NCI-H1417 (cell line): ENCODE measurements at regions not wholly inside any gene's neighbourhood (a gene's known extent, or its start where the extent isn't known, plus 50 kb on each side); places are given as distances from the start of the nearest gene placed in this dataset.
"Not testable (repeated sequence)": the region's sequence is repeated elsewhere in the genome, so short reads cannot be mapped to it uniquely, and the experiment has no call there.

Experiments used
- DNase-seq, 3 experiments: peaks; one replicate each; lab custom pipeline; 2025; lab: John Stamatoyannopoulos, UW

DNA sequence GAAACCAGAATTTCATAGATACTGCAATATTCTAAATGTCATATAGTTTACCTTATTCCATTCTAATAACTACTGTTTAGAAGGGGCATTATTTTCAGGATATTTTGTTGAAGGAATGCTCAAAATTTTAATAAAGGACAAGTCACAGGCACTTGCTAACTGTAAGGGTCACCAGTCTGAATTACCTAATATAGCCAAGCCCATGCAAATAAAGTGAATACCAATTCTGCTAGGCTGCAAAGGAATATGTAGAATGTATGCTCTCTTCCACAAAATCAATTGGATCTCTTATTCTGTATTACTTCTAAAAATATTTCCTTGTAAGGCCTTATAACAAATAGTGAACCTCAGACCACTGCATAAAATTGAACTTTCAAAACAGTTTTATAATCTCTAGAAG lies 52.3 kb upstream of the FAT4 start:
- DNase-seq = no peak

DNA sequence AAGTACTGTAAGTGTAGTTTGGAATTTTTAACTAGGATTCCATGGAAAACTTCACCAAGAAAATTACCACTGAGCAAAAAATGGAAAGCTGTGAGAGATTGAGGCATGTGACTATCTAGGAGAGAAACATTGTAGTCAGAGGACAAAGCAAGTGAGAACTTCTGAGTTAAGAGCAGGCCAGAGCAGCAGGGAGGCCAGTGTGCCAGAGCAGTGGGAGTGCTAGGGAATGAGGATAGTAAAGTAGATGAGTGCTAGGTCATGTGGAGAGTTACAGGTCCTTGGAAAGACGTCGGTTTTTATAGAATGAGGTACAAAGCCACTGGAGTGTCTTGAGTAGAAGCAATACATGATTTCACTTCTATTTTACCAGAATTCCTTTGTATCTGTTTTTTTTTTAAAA lies 52.7 kb upstream of the FAT4 start:
- DNase-seq = no peak

DNA sequence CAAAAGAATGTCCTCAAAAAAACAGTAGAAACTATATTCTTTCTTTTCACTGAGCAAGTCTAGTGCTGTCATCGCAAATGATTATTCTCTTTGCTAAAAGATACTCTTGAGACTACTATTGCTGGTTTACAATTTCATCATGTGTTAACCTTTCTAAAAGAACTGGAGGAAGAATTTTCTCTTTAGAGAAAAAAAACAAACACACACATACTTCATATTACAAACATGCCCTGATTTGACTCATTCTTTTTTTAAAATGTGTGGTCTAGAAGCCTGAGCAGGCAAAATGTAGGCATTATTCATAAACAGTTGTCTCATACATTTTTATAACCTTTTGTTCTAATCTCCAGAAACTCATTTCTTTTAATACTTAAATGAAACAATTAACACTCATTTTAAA lies 60.6 kb upstream of the FAT4 start:
- no peak for DNase-seq

DNA sequence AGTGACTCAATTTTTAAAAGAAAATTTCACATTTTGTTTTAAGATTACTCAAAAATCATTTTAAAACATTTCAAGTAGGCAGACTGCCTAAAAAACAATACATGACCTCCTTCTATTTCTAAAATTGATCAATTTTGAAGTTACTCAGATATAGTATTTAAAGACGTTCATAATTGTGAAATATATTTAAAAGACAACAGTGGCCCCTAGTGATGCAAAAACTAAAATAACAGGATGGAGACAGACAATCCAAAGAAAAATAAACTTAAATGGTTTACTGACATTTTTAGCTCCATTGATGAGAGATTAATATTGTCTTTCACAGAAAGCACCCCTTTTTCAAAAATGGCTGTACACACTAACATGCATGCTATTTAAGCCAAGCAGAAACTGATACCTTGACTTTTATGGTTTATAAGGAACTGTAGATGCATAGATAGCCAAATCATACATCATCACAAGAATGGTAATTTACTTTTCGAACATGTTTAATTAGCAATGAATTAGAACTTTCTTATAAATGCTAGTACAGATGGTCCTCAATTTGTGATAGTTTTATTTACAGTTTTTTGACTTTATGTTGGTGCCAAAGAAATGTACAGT lies 69.8 kb upstream of the FAT4 start:
- peak in 1 of 3 experiments; percentile 52 for DNase-seq

DNA sequence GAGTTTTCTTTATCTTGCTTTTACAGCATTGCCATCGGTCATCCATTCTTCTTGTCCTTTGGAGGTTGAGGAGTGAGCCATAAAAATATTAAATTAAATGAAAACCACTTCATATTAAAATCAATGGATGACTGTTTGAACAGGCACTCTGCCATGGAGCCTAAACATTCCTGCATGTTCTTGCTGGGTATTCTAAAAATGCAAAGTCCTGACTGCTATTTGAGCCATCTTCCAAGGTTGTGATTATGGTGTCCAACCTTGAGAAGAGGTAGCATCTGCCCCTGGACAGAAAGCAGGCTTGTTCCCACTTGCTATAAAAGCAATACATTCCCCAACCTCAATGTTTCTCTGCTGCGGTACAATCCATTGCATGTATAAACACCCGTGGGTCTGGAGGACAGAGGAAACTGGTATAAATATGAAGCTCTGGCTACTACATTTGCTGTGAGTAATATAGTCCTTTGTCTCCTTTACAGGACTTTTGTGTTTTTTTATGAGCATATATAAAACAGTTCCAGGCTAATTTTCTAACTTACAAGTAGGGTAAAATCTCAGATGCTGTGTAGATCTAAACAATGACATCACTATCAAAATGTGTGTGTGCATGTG lies 70.9 kb upstream of the FAT4 start:
- DNase-seq = no peak

DNA sequence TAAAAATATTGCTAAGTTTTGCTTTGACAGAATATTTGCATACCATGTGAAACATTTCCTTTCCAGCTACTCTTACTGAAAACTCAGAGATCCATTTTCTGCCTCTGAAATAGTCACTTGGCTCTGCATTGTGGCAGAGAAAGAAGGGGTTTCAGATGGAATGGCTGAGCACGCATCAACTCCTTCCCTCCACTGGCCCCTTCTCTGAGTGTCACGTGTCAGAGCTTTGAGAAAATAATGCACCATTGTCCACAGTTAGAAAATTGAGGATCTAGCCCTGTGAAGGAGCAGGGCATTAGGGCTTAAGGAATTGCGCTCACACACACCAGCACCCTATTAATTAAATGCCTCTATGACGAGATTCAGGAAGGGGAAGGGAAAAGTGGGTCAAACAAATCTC lies 78.8 kb upstream of the FAT4 start:
- DNase-seq = no peak

DNA sequence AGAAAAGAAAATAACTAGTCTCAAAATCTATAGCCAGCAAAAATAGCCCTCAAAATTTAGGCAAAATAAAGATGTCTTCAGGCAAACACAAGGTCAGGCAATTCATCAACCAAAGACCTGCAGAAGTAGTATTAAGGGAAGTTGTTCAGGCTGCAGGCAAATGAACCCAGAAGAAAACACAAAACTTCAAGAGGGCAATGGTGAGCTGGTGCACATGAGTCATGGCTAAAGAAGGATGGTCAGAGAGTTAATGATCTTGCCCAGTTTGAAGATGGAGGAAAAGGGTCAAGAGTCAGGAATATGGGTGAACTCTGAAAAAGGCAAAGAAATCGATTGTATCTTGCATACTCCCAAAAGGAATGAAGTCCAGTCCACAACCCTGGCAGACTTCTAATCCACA lies 83.1 kb upstream of the FAT4 start:
- DNase-seq = no peak

DNA sequence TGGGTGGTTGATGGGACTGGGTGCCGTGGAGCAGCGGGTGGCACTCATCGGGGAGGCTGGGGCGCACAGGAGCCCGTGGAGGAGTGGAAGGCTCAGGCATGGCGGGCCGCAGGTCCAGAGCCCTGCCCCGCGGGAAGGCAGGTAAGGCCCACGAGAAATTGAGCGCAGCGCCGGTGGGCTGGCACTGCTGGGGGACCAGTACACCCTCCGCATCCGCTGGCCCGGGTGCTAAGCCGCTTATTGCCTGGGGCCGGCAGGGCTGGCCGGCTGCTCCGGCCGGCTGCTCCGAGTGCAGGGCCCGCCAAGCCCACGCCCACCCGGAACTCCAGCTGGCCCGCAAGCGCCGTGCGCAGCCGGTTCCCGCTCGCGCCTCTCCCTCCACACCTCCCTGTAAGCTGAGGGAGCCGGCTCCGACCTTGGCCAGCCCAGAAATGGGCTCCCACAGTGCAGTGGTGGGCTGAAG lies 85.1 kb upstream of the FAT4 start:
- no peak for DNase-seq

DNA sequence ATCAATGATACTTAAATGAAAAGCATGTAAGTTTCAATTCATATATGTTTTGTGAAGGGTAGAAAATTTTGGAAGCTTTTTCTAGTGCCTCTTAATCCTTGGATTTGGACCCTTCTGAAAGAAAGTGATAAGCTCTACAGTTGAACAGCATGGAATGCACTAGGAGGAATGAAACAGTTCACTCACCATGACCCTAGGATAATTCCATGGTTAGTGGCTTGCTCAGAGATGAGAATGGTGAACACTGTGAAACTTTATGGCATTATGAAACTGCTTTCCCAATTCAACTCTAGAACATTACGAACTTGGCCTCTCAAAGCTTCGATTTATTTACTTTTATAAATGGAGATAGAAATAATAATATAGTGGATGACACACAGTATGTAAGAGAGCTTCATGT lies 88.9 kb upstream of the FAT4 start:
- no peak for DNase-seq

DNA sequence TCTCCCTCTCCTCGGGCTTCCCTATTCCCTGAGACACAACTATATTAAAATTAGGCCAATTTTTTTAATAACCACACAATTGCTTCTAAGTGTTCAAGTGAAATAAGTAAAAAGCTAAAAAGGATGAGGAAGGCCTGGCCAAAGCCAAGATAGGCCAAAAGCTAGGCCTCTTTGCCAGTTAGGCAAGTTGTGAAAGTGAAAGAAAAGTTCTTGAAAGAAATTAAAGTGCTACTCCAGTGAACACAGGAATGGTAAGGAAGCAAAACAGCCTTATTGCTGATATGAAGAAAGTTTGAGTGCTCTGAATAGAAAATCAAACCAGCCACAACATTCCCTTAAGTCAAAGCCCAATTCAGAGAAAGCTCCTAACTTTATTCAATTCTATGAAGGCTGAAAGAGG lies 114.2 kb upstream of the FAT4 start:
- DNase-seq = no peak

DNA sequence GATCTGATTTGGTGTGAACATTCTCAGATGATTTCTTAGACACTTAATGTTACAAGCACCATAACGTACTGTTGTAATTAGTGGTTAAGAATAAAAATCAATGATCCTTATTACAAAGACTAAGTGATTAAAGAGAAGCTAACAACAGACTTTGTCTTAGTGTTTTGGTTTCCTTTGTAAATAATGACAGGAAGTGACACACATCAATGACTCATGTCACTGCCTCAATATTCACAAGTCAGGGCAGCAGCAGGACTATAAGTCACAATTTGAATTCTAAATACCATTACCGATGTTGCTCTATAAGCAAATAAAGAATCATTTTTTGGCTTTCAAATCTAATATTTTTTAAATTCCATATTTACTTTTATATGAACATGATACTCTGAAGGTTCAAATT lies 115.8 kb upstream of the FAT4 start:
- DNase-seq = peak in 1 of 3 experiments; percentile 37

DNA sequence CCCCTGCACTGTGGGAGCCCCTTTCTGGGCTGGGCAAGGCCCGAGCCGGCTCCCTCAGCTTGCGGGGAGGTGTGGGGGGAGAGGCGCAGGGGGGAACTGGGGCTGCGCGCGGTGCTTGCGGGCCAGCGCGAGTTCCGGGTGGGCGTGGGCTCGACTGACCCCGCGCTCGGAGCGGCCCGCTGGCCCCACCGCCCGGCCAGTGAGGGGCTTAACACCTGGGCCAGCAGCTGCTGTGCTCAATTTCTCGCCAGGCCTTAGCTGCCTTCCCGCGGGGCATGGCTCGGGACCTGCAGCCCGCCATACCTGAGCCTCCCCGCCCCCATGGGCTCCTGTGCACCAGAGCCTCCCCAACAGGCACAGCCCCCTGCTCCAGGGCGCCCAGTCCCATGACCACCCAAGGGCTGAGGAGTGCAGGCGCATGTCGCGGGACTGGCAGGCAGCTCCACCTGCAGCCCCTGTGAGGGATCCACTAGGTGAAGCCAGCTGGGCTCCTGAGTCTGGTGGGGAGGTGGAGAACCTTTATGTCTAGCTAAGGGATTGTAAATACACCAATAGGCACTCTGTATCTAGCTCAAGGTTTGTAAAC lies 122.8 kb upstream of the FAT4 start:
- not testable (repeated sequence) for DNase-seq

DNA sequence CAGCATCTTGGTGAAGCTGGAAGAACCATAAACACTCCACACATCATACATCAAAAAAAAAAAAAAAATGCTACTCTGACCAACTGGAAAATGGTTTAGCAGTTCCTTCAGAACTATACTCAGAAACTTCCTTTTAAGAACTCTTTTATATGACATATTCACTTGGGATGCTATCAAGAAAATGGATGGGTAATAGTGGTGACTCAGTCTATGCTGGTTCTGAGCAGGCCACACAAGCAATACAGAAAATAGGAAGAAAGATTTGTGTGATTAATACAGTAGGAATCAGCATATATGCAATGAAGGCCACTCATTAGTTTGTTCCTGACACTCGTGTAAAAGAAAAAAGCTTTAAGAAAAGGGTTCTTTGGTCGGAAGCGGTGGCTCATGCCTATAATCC lies 123.5 kb upstream of the FAT4 start:
- DNase-seq = no peak

DNA sequence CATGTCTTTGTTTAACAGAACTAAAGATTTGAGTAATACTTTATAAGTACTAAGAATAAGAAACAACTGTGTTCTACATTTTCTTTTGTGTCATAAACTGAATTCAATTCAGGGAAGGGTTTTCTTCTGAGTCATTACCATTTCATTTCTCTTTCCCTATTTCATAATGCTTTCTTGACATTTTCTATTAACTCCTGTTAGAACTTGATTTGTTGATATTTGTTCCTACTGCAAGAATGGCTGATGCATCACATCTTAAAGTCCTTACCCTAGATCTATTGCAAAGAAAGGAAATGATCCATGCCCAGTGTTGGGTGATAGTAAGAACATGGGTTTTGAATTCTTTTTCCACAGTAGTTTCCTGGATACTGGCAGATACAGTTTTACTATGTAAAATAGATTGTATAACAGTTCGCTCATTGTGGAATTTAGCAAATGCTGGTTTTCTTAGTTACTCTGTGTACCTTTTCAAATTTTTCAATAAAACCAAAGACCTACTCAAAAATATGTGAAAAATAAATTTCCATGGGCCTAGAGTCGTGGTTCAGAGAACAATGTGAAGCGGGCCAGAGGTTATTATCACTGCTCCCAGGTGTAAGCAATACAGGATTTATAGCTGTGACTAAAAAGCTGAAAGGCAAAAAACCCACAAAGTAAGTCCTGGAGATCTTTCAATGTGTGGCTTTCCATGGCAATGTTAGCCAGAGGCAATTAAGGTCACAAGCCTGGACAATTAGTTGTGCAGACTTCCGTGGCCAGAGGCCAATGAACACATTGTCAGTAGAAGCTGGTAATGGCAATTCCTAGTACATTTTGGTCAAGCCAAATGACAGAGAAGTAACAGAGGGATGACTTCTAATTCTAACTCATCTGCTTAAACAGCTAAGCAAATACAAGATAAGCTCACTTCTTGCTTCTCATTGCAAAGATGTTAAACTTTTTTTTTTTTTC lies 127.3 kb upstream of the FAT4 start:
- DNase-seq = no peak

DNA sequence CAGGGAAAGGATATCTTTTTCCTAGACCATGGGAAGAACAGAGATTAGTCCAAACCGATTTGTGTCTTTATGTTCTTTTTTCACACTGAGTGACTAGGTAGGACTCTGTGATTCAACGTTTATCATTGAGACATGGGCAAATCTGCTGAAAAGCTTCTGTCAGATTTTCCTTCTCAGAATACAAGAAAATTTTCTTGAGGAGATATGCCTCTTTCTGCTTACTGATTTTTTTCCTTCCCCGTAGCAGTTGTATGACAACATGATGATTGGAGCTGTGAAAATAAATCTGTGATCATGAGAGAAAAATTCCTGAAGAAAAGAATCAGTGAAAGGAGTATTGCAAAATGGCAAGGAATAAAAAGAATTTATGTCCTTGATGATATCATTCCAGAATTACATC lies 130.6 kb upstream of the FAT4 start:
- DNase-seq = no peak

DNA sequence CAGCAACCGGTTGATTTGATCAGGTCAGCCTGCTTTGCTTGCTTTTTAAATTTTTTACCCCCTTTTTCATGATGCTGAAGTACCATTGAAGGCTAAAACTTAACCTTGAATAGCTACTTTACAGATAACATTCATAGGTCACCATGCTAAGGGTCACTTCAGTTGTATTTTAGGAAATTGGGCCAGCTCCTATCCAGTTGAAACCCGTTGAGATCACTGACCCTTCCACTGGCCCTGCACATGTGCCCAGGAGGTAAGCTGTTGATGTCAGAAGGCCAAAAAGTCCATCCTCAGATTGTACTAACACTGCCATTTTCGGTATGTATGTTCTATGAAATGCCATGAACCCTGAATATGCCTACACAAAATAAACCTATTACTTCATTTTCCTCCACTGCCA lies 133.0 kb upstream of the FAT4 start:
- DNase-seq = no peak

DNA sequence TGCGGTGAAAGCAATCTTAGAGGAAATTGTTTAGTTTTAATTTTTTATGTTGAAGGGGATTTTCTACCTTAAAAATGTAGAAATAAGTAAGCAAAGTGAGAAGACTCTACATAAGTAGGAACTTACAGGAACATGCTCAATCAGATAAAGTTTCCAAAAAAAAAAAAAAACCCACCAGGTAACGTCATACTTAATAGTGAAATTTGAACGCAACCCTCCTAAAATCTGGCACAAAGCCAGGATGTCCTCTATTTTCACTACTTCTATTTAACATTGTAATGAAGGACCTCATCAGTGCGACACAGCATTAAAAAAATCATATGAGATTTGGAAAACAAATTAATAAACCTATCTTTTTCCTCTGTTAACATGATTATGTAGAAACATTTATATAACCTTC lies 135.0 kb upstream of the FAT4 start:
- no peak for DNase-seq

DNA sequence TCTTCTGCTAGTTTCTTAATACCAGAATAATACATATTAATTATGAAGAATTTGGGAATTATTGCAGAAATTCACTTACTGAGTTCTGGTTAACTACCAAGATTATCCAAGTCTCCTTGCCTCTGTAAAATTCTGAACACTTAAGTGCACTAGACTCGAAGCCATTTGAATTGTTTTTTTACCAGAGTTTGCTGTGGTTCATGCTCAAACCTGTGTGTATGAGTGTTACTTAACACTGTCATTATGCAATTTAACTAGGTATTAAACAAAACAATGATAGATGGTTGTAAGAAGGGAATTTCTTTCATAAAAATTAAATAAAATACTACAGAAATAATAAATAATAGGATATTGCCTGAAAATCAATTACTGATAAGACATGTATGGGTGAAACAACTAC lies 145.6 kb upstream of the FAT4 start:
- no peak for DNase-seq

DNA sequence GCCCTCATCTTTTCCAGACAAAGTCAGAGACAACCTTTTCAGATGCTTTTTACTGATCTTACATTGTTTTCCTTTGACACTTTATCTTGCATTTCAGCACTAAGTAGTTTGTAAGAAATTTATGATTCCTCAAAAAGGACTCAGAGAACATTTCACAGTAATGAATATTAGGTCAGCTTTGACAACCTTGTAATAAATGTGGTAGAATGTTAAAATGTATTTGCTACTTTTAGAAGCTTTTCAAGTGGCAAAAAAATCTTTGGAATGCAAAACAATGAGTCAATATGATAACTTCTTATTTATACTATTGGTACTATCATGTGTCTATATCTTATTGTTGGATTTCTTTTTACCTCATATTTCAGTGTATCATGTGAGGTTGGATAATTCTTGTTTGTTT lies 146.2 kb upstream of the FAT4 start:
- no peak for DNase-seq

DNA sequence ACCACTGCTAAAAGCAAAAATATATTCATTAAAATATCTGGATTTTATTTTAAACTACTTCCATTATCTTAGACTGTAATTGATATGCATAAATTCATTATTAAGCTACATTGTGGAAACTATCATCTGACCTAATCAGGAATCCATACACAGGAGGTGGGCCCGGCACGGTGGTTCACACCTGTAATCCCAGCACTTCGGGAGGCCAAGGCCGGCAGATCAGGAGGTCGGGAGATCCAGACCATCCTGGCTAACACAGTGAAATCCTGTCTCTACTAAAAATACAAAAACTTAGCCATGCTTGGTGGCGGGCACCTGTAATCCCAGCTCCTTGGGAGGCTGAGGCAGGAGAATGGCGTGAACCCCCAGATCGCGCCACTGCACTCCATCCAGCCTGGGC lies 148.7 kb upstream of the FAT4 start:
- not testable (repeated sequence) for DNase-seq

DNA sequence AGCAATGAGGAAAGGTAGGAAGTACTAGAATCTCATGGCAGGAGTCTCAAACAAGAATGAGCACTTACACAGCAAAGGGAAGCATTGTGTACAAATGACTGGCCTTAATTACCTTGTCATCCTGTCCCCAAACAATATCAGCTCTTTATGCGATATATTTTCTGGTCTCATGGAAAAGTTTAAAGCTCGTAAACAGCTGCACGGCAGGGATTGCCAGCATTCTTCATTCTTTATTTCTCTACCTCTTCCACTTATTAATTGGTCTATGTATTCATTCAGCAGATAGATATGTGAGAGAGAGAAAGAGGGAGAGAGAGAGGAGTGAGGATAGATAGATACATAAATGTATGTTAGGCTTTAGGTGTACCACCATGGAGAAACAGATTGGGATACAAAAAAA lies 155.8 kb upstream of the FAT4 start:
- no peak for DNase-seq

DNA sequence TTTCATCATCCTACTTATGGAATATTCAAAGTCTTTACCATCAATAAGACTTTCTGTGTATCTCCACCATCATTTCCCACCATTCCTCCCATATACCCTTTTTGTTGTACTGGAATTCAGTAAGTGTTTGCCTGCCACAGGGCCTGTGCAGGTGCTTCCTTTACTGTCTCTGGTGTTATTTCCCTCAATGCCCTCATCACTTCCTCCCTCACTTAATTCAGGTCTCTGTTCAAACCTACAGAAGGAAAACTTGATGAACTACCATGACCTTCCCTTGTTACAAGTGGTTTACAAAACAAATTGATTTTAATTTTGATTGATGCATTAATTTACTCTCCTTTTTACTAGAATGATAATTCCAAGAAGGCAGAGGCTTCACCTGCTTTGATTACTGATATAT lies 159.5 kb upstream of the FAT4 start:
- DNase-seq = no peak

DNA sequence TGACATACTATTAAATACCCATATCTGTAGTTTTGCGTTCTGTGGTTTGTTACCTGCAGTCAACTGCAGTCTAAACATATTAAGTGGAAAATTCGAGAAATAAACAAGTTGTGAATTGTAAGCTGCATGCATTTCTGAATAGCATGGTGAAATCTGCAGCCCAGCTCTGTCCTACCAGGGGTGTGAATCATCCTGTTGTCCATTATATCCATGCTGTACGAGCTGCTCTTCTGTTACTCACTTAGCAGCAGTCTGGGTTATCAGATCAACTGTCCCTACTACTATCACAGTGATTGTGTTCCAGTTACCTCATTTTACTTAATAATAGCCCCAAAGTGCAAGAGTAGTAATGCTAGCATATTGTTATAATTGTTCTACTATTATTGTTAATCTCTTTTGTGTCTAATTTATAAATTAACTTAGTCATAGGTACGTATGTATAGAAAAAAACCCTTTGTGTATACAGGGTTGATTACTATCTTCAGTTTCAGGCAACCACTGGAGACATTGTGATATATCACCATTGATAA lies 173.7 kb upstream of the FAT4 start:
- DNase-seq = no peak
